ENCODE measurements at regions not wholly inside any gene's neighbourhood (a gene's known extent, or its start where the extent isn't known, plus 50 kb on each side); places are given as distances from the start of the nearest gene placed in this dataset.

GRCh38 chr12:59432057-59432456 is 163.8 kb upstream of the SLC16A7 start:
- H3K36me3 ChIP-seq (ENCODE audit: control insufficient read depth in 2 of 2, insufficient read depth in 2 of 2, low read length in 1 of 2): no peaks in the 10 kb centered on the region
- DNase-seq (ENCODE audit: low read depth, low spot score) (no peak), ATAC-seq (no peak), FAIRE-seq (no peak)
- no peaks in the 10 kb centered on the region for H3K4me1 ChIP-seq (ENCODE audit: control insufficient read depth, insufficient read depth, low read length)
- no TSS peak for BruUV-seq (replicated peaks)
- no peaks in the 10 kb centered on the region for H3K27me3 ChIP-seq (replicated peaks in 1 of 2; ENCODE audit: control insufficient read depth in 2 of 2, insufficient read depth in 2 of 2, low read length in 1 of 2)
- no peak overlapping the region for H3K9ac ChIP-seq (ENCODE audit: control insufficient read depth, insufficient read depth, low read length)
- H3K4me2 ChIP-seq (ENCODE audit: control insufficient read depth, insufficient read depth): no peak overlapping the region
- no peak overlapping the region for H2AFZ ChIP-seq (ENCODE audit: control insufficient read depth, low read depth, low read length)
- H3K79me2 ChIP-seq (ENCODE audit: control insufficient read depth, insufficient read depth, low read length): no peaks in the 10 kb centered on the region
- no peaks in the 10 kb centered on the region for H3K9me3 ChIP-seq (replicated peaks; ENCODE audit: control insufficient read depth, insufficient read depth, low read length)
- 0% methylated on average over 1 of the region's 1 CpG for WGBS (ENCODE audit: insufficient coverage, insufficient replicate concordance, low lambda C conversion rate, missing lambda C conversion rate)
- ChIA-PET CTCF (interaction anchor here (1.0 kb wide), 1 partner anchor 23 kb away, joined by 3 read pairs; no protein-coding TSS in a partner anchor), POLR2A (no interaction called here), SMC1A (ENCODE audit: uncharacterized antibody, unreplicated experiment) (no interaction called here), RAD21 (ENCODE audit: unreplicated experiment) (no interaction called here)
- H3K4me3 ChIP-seq: no peak overlapping the region
- in situ Hi-C loops (cut with MboI): no loop called here
- H4K20me1 ChIP-seq (ENCODE audit: control insufficient read depth, insufficient read depth): no peaks in the 10 kb centered on the region
- intact Hi-C loops (cut with micrococcal nuclease; ENCODE audit: unreplicated experiment): no loop called here
- no peak overlapping the region for H3K27ac ChIP-seq (ENCODE audit: control insufficient read depth, insufficient read depth)
- TF ChIP-seq, protein P1, sequence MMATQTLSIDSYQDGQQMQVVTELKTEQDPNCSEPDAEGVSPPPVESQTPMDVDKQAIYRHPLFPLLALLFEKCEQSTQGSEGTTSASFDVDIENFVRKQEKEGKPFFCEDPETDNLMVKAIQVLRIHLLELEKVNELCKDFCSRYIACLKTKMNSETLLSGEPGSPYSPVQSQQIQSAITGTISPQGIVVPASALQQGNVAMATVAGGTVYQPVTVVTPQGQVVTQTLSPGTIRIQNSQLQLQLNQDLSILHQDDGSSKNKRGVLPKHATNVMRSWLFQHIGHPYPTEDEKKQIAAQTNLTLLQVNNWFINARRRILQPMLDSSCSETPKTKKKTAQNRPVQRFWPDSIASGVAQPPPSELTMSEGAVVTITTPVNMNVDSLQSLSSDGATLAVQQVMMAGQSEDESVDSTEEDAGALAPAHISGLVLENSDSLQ (IDR thresholded peaks at IDR 0.05): no peak
- no peak for TF ChIP-seq BACH1 (IDR thresholded peaks at IDR 0.05; ENCODE audit: borderline replicate concordance)
- no peak for TF ChIP-seq NFYA (IDR thresholded peaks at IDR 0.05; ENCODE audit: borderline replicate concordance, low read depth, low read length)
- TF ChIP-seq, protein P2, sequence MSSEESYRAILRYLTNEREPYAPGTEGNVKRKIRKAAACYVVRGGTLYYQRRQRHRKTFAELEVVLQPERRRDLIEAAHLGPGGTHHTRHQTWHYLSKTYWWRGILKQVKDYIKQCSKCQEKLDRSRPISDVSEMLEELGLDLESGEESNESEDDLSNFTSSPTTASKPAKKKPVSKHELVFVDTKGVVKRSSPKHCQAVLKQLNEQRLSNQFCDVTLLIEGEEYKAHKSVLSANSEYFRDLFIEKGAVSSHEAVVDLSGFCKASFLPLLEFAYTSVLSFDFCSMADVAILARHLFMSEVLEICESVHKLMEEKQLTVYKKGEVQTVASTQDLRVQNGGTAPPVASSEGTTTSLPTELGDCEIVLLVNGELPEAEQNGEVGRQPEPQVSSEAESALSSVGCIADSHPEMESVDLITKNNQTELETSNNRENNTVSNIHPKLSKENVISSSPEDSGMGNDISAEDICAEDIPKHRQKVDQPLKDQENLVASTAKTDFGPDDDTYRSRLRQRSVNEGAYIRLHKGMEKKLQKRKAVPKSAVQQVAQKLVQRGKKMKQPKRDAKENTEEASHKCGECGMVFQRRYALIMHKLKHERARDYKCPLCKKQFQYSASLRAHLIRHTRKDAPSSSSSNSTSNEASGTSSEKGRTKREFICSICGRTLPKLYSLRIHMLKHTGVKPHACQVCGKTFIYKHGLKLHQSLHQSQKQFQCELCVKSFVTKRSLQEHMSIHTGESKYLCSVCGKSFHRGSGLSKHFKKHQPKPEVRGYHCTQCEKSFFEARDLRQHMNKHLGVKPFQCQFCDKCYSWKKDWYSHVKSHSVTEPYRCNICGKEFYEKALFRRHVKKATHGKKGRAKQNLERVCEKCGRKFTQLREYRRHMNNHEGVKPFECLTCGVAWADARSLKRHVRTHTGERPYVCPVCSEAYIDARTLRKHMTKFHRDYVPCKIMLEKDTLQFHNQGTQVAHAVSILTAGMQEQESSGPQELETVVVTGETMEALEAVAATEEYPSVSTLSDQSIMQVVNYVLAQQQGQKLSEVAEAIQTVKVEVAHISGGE (CRISPR knock-in tag; IDR thresholded peaks at IDR 0.05): no peak
- TF ChIP-seq YBX1 (IDR thresholded peaks at IDR 0.05): no peak
- TF ChIP-seq, protein P3, sequence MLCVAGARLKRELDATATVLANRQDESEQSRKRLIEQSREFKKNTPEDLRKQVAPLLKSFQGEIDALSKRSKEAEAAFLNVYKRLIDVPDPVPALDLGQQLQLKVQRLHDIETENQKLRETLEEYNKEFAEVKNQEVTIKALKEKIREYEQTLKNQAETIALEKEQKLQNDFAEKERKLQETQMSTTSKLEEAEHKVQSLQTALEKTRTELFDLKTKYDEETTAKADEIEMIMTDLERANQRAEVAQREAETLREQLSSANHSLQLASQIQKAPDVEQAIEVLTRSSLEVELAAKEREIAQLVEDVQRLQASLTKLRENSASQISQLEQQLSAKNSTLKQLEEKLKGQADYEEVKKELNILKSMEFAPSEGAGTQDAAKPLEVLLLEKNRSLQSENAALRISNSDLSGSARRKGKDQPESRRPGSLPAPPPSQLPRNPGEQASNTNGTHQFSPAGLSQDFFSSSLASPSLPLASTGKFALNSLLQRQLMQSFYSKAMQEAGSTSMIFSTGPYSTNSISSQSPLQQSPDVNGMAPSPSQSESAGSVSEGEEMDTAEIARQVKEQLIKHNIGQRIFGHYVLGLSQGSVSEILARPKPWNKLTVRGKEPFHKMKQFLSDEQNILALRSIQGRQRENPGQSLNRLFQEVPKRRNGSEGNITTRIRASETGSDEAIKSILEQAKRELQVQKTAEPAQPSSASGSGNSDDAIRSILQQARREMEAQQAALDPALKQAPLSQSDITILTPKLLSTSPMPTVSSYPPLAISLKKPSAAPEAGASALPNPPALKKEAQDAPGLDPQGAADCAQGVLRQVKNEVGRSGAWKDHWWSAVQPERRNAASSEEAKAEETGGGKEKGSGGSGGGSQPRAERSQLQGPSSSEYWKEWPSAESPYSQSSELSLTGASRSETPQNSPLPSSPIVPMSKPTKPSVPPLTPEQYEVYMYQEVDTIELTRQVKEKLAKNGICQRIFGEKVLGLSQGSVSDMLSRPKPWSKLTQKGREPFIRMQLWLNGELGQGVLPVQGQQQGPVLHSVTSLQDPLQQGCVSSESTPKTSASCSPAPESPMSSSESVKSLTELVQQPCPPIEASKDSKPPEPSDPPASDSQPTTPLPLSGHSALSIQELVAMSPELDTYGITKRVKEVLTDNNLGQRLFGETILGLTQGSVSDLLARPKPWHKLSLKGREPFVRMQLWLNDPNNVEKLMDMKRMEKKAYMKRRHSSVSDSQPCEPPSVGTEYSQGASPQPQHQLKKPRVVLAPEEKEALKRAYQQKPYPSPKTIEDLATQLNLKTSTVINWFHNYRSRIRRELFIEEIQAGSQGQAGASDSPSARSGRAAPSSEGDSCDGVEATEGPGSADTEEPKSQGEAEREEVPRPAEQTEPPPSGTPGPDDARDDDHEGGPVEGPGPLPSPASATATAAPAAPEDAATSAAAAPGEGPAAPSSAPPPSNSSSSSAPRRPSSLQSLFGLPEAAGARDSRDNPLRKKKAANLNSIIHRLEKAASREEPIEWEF (IDR thresholded peaks at IDR 0.05; ENCODE audit: insufficient replicate concordance, low read depth, low read length): no peak
- no peak for TF ChIP-seq SIX5 (IDR thresholded peaks at IDR 0.05; ENCODE audit: low read depth, low read length, severe bottlenecking)
- no peak for TF ChIP-seq SP1 (IDR thresholded peaks at IDR 0.05; ENCODE audit: low read depth, low read length)
- TF ChIP-seq RAD51 (IDR thresholded peaks at IDR 0.05): no peak
- TF ChIP-seq POU2F2 (IDR thresholded peaks at IDR 0.05; ENCODE audit: borderline replicate concordance, low read depth, low read length): no peak
- TF ChIP-seq ZNF217 (IDR thresholded peaks at IDR 0.05): no peak
- no peak for TF ChIP-seq FOXM1 (IDR thresholded peaks at IDR 0.05; ENCODE audit: low read depth, low read length)
- TF ChIP-seq ZNF622 (IDR thresholded peaks at IDR 0.05): no peak
- TF ChIP-seq IKZF1 (conservative IDR thresholded peaks at IDR 0.05): no peak
- TF ChIP-seq FOS (IDR thresholded peaks at IDR 0.05; ENCODE audit: borderline replicate concordance, extremely low read depth, insufficient read length): no peak

Data from GM12878 (cell line).